ENCODE measurements at regions not wholly inside any gene's neighbourhood (a gene's known extent, or its start where the extent isn't known, plus 50 kb on each side); places are given as distances from the start of the nearest gene placed in this dataset.

- Mint-ChIP-seq H3K9me3 (ENCODE audit: unreplicated experiment) (no peaks in the 10 kb centered on the region), H3K36me3 (ENCODE audit: insufficient read depth, unreplicated experiment) (no peaks in the 10 kb centered on the region), H3K4me1 (ENCODE audit: insufficient read depth, unreplicated experiment) (no peaks in the 10 kb centered on the region), H3K4me3 (ENCODE audit: unreplicated experiment) (no peak overlapping the region), H3K27ac (ENCODE audit: low read depth, unreplicated experiment) (no peak overlapping the region), H3K27me3 (ENCODE audit: insufficient read depth, unreplicated experiment) (no peaks in the 10 kb centered on the region)
- CTCF ChIA-PET = no interaction called here
- no TSS peak for BruUV-seq (replicated peaks)
- POLR2A ChIA-PET = no interaction called here
- TF ChIP-seq, protein P1, sequence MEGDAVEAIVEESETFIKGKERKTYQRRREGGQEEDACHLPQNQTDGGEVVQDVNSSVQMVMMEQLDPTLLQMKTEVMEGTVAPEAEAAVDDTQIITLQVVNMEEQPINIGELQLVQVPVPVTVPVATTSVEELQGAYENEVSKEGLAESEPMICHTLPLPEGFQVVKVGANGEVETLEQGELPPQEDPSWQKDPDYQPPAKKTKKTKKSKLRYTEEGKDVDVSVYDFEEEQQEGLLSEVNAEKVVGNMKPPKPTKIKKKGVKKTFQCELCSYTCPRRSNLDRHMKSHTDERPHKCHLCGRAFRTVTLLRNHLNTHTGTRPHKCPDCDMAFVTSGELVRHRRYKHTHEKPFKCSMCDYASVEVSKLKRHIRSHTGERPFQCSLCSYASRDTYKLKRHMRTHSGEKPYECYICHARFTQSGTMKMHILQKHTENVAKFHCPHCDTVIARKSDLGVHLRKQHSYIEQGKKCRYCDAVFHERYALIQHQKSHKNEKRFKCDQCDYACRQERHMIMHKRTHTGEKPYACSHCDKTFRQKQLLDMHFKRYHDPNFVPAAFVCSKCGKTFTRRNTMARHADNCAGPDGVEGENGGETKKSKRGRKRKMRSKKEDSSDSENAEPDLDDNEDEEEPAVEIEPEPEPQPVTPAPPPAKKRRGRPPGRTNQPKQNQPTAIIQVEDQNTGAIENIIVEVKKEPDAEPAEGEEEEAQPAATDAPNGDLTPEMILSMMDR (IDR thresholded peaks at IDR 0.05; ENCODE audit: unreplicated experiment) = no peak
- intact Hi-C loops (cut with micrococcal nuclease) = no loop called here
- no peak for DNase-seq (ENCODE audit: unreplicated experiment)
Measured at GRCh38 chr17:71655542-71655941, 465.3 kb upstream of the SOX9 start.

DNA sequence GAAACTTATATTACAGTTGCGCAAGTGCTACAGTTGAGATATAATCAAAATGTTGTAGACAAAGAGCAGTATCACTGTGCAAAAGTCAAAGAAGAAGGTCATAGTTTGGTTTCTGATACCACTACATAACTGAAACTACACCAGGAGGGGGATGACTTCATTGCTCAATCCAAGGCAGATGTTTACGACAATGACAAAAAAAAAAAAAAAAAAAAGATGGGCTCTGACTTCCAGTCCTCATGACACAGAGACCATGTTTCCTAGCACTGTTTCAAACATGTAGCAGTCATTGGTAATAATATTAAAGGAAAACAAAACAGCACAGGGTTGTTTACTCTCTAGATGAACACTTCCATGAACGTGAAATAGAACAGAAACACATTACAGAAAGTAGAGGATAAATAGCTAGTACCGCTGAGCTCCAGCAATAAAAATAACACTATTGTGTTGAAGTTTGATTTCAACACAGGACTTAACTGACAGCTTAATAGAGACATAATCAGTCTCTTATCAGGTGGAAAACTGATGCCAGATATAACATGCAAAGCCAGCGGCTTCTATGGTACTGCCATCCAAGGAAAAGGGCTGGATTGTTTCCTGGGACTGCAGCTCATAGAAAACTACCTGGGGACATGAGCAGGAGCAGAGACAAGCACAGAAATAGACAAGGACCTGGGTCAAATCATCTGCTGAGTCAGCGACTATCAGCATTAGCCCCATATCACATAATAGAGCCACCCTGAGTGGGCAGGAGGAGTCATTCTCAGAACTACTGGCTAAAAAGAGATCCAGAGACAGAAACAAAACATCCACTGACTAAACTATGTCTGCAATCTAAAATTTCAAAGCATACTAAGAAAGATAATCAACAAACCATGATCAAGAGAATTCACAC lies 463.6 kb upstream of the SOX9 start:
- H3K4me3 Mint-ChIP-seq (ENCODE audit: unreplicated experiment) = no peak overlapping the region

DNA sequence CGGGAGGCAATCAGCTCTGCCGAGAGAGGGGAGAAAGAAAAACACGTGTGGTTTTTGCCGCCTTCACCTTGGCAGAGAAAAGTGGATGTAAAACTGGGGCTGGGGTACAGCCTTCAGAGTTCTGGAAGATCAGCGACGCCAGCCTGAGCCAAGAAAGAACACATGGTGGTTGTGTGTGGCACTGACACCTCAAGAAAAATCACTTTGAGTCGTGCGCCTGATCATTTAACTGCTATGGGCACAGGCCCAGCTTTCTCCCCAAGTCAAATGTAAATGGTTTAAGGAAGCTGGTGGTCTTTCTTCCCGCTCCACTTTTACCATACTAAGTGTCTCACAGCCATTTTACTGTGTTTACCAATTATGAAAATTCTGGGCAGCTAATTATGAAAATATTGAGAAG lies 461.8 kb upstream of the SOX9 start:
- intact Hi-C loops (cut with micrococcal nuclease) = no loop called here
- BruUV-seq (replicated peaks) = no TSS peak
- TF ChIP-seq, protein P1 (IDR thresholded peaks at IDR 0.05; ENCODE audit: unreplicated experiment) = no peak
- peaks cover 1% of the 10 kb centered on the region for H3K36me3 Mint-ChIP-seq (ENCODE audit: insufficient read depth, unreplicated experiment)
- H3K9me3 Mint-ChIP-seq (ENCODE audit: unreplicated experiment) = no peaks in the 10 kb centered on the region
- no peak for DNase-seq (ENCODE audit: unreplicated experiment)
- CTCF ChIA-PET = interaction anchor here (0.6 to 1.1 kb wide), 2 partner anchors 9 to 31 kb away, joined by 3 to 4 read pairs; no protein-coding TSS in a partner anchor
- no peak overlapping the region for H3K27ac Mint-ChIP-seq (ENCODE audit: low read depth, unreplicated experiment)
- POLR2A ChIA-PET = no interaction called here
- H3K4me1 Mint-ChIP-seq (ENCODE audit: insufficient read depth, unreplicated experiment) = no peaks in the 10 kb centered on the region
- H3K4me3 Mint-ChIP-seq (ENCODE audit: unreplicated experiment) = no peak overlapping the region
- H3K27me3 Mint-ChIP-seq (ENCODE audit: insufficient read depth, unreplicated experiment) = no peaks in the 10 kb centered on the region

More for the DNA sequence above, 463.6 kb upstream of the SOX9 start:
- no peaks in the 10 kb centered on the region for H3K4me1 Mint-ChIP-seq (ENCODE audit: insufficient read depth, unreplicated experiment)
- BruUV-seq (replicated peaks) = no TSS peak
- H3K36me3 Mint-ChIP-seq (ENCODE audit: insufficient read depth, unreplicated experiment) = no peaks in the 10 kb centered on the region
- H3K9me3 Mint-ChIP-seq (ENCODE audit: unreplicated experiment) = no peaks in the 10 kb centered on the region
- TF ChIP-seq, protein P1 (IDR thresholded peaks at IDR 0.05; ENCODE audit: unreplicated experiment) = no peak
- no peaks in the 10 kb centered on the region for H3K27me3 Mint-ChIP-seq (ENCODE audit: insufficient read depth, unreplicated experiment)
- no peak for DNase-seq (ENCODE audit: unreplicated experiment)
- intact Hi-C loops (cut with micrococcal nuclease) = no loop called here
- ChIA-PET POLR2A (interaction anchor here (0.7 kb wide), 1 partner anchor 22 kb away, joined by 4 read pairs; no protein-coding TSS in a partner anchor), CTCF (no interaction called here)
- H3K27ac Mint-ChIP-seq (ENCODE audit: low read depth, unreplicated experiment) = no peak overlapping the region

- Mint-ChIP-seq H3K27me3 (ENCODE audit: insufficient read depth, unreplicated experiment) (no peaks in the 10 kb centered on the region), H3K4me3 (ENCODE audit: unreplicated experiment) (no peak overlapping the region), H3K36me3 (ENCODE audit: insufficient read depth, unreplicated experiment) (peaks cover 6% of the 10 kb centered on the region), H3K9me3 (ENCODE audit: unreplicated experiment) (no peaks in the 10 kb centered on the region), H3K4me1 (ENCODE audit: insufficient read depth, unreplicated experiment) (no peaks in the 10 kb centered on the region), H3K27ac (ENCODE audit: low read depth, unreplicated experiment) (no peak overlapping the region)
- no TSS peak for BruUV-seq (replicated peaks)
- CTCF ChIA-PET = no interaction called here
- no peak for DNase-seq (ENCODE audit: unreplicated experiment)
- intact Hi-C loops (cut with micrococcal nuclease) = no loop called here
- TF ChIP-seq, protein P1 (IDR thresholded peaks at IDR 0.05; ENCODE audit: unreplicated experiment) = no peak
- POLR2A ChIA-PET = no interaction called here
Measured at GRCh38 chr17:71664861-71665260, 456.0 kb upstream of the SOX9 start.

Measured in MCF 10A (cell line).